ENCODE measurements at regions not wholly inside any gene's neighbourhood (a gene's known extent, or its start where the extent isn't known, plus 50 kb on each side); places are given as distances from the start of the nearest gene placed in this dataset.

GRCh38 chr6:85394853-85395538 lies 54.9 kb upstream of the NT5E start:
- no peaks in the 10 kb centered on the region for H3K79me1 ChIP-seq (ENCODE audit: insufficient read depth, low read depth, low read length, poor library complexity, severe bottlenecking)
- no peaks in the 10 kb centered on the region for H4K20me1 ChIP-seq (ENCODE audit: control insufficient read depth, insufficient read depth, insufficient read length)
- no peak overlapping the region for H4K8ac ChIP-seq (replicated peaks; ENCODE audit: insufficient read length, low read depth, low read length)
- H2BK20ac ChIP-seq (ENCODE audit: low read depth, low read length, poor library complexity, severe bottlenecking) = no peak overlapping the region
- Mint-ChIP-seq H3K4me1 (peaks cover 0 to 8% of the 10 kb centered on the region in 2 experiments; a peak in 1 of 4 replicates), H3K4me3 (no peak overlapping the region), H3K27ac (no peak overlapping the region), H3K9me3 (peaks cover 8 to 11% of the 10 kb centered on the region in 2 experiments; a peak in 4 of 5 replicates), H3K27me3 (ENCODE audit: low read depth) (no peaks in the 10 kb centered on the region), H3K36me3 (ENCODE audit: insufficient read depth in 1 of 3, low read depth in 3 of 3) (peaks cover 0 to 5% (median 2%) of the 10 kb centered on the region in 3 experiments; a peak in 1 of 7 replicates)
- H3K18ac ChIP-seq (ENCODE audit: insufficient read length, low read depth, low read length) = no peak overlapping the region
- no peak overlapping the region for H3K9ac ChIP-seq (ENCODE audit: extremely low read depth, insufficient read length, low read length)
- H4K91ac ChIP-seq (ENCODE audit: insufficient read length, low read depth, low read length) = no peak overlapping the region
- H2BK12ac ChIP-seq (ENCODE audit: insufficient read length, low read depth, low read length) = no peak overlapping the region
- no peak overlapping the region for H3K4ac ChIP-seq (ENCODE audit: low read depth, low read length)
- H3K23me2 ChIP-seq (ENCODE audit: insufficient read length, low read depth, low read length, poor library complexity, severe bottlenecking) = no peaks in the 10 kb centered on the region
- no peak overlapping the region for H4K5ac ChIP-seq (ENCODE audit: insufficient read length, low read depth, low read length)
- H3K14ac ChIP-seq (ENCODE audit: insufficient read depth, low read length) = no peak overlapping the region
- H2AK5ac ChIP-seq (ENCODE audit: insufficient read length, low read length) = no peak overlapping the region
- no peak overlapping the region for H2AFZ ChIP-seq (ENCODE audit: low read length)
- no peak for TF ChIP-seq CTCF (conservative IDR thresholded peaks at IDR 0.05)
- H3K23ac ChIP-seq (ENCODE audit: insufficient read length, low read depth, low read length) = no peak overlapping the region
- no peaks in the 10 kb centered on the region for H3K27me3 ChIP-seq (ENCODE audit: insufficient read depth, low read length)
- DNase-seq = no peak
- WGBS (ENCODE audit: extremely low coverage, insufficient read length, low lambda C conversion rate) = no CpG with 5 or more reads among the region's 1 CpG
- H3K27ac ChIP-seq (ENCODE audit: insufficient read length, low read depth, low read length) = no peak overlapping the region
- no peaks in the 10 kb centered on the region for H3K79me2 ChIP-seq (ENCODE audit: insufficient read depth, low read length)
- H2BK5ac ChIP-seq (ENCODE audit: insufficient read length, low read length) = no peak overlapping the region
- no peaks in the 10 kb centered on the region for H3K9me3 ChIP-seq (ENCODE audit: control insufficient read depth, low read depth, low read length)
- H3T11ph ChIP-seq (ENCODE audit: low read length) = no peak overlapping the region
- no peak overlapping the region for H3K4me2 ChIP-seq (ENCODE audit: insufficient read depth, insufficient read length, low read length)
- no peak overlapping the region for H2BK15ac ChIP-seq (ENCODE audit: low read depth, low read length)
- no peaks in the 10 kb centered on the region for H3K4me1 ChIP-seq (ENCODE audit: insufficient read depth, low read length)
- no peak overlapping the region for H2BK120ac ChIP-seq (ENCODE audit: low read depth, low read length, poor library complexity, severe bottlenecking)
- no peak overlapping the region for H3K56ac ChIP-seq (ENCODE audit: insufficient read length, low read depth, low read length)

Measured in H9 (cell line).